Fibroblast of lung (primary cell): ENCODE measurements at regions not wholly inside any gene's neighbourhood (a gene's known extent, or its start where the extent isn't known, plus 50 kb on each side); places are given as distances from the start of the nearest gene placed in this dataset.

Experiments used
- EZH2 ChIP-seq: IDR thresholded peaks from 2 replicates; pipeline ENCODE4 v1.5.1; 2012; ENCODE audit warnings: low read length, control low read depth, mild to moderate bottlenecking; ENCODE audit errors: missing control alignments
- TF ChIP-seq, protein P1 (sequence below), 2 donors: IDR thresholded peaks in 1 of 2; conservative IDR thresholded peaks in 1 of 2; 1 replicate in 1 of 2; 2 replicates in 1 of 2; pipeline ENCODE4 v1.5.1; 2011 to 2012; ENCODE audit warnings: low read length in 2 of 2, control low read depth in 1 of 2, inconsistent platforms in 1 of 2, low read depth in 1 of 2, mild to moderate bottlenecking in 1 of 2

DNA sequence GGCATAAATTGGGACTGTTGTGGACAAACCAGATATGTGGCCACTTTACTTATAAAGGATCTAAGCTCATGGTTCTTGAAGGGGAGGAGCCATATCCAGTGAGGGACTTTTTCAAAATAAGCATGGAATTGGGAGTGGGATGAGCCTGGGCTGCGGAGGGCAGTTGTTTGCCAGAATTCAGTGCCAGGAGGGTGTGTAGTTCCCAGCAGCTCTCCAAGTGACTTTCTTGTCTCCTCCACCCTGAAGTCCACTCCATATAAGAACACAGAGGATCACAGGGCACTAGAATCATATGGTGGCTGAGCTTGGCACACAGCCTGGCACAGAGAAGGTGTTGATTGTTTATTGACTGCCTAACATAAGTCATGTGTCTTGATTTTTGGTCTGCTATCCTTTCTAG lies 121.1 kb downstream of the CAVIN4 start:
- TF ChIP-seq, protein P1, sequence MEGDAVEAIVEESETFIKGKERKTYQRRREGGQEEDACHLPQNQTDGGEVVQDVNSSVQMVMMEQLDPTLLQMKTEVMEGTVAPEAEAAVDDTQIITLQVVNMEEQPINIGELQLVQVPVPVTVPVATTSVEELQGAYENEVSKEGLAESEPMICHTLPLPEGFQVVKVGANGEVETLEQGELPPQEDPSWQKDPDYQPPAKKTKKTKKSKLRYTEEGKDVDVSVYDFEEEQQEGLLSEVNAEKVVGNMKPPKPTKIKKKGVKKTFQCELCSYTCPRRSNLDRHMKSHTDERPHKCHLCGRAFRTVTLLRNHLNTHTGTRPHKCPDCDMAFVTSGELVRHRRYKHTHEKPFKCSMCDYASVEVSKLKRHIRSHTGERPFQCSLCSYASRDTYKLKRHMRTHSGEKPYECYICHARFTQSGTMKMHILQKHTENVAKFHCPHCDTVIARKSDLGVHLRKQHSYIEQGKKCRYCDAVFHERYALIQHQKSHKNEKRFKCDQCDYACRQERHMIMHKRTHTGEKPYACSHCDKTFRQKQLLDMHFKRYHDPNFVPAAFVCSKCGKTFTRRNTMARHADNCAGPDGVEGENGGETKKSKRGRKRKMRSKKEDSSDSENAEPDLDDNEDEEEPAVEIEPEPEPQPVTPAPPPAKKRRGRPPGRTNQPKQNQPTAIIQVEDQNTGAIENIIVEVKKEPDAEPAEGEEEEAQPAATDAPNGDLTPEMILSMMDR (conservative IDR thresholded peaks at IDR 0.05 in 1 of 2, IDR thresholded peaks at IDR 0.05 in 1 of 2; ENCODE audit: low read depth in 1 of 2, low read length in 2 of 2), result no peak
- TF ChIP-seq EZH2, result no peak
